GM12878 (cell line): ENCODE measurements at regions not wholly inside any gene's neighbourhood (a gene's known extent, or its start where the extent isn't known, plus 50 kb on each side); places are given as distances from the start of the nearest gene placed in this dataset.
"Not testable (repeated sequence)": the region's sequence is repeated elsewhere in the genome, so short reads cannot be mapped to it uniquely, and the experiment has no call there.

ENCODE experiments used
- ATAC-seq: fragments of 200-7000 bp; cut with Tn5 transposase; 3 replicates; pipeline ENCODE4 v1.9.1; 2020; ENCODE audit warnings: mild to moderate bottlenecking, moderate library complexity
- BruUV-seq: library from RNA; stranded (reverse); fragments of 400-500 nt; replicated peaks from 2 replicates; lab custom pipeline; 2021; lab: Mats Ljungman, UMichigan
- CTCF ChIA-PET: fragments of 300-600 bp; sonication (Branson Sonifier 250); formaldehyde crosslinking; extraction: SDS; loops from one replicate; lab custom pipeline; 2021; ENCODE audit warnings: inconsistent platforms; lab: Yijun Ruan, JAX
- POLR2A ChIA-PET: fragments of 350-600 bp; formaldehyde crosslinking; extraction: SDS; loops from one replicate; lab custom pipeline; 2021; ENCODE audit warnings: inconsistent platforms; lab: Charles Lee
- RAD21 ChIA-PET: fragments of 300-600 bp; sonication (Branson Sonifier 250); formaldehyde crosslinking; loops from one replicate; lab custom pipeline; 2023; ENCODE audit warnings: antibody characterized with exemption; ENCODE audit not compliant: unreplicated experiment; lab: Charles Lee
- SMC1A ChIA-PET: fragments of 300-600 bp; sonication (Branson Sonifier 250); formaldehyde crosslinking; loops from one replicate; lab custom pipeline; 2023; ENCODE audit not compliant: unreplicated experiment, uncharacterized antibody; lab: Charles Lee
- DNase-seq: peaks from one replicate; pipeline ENCODE4 v3.0.0-alpha.2; 2011; ENCODE audit warnings: low read depth, low spot score
- FAIRE-seq: peaks from 3 replicates; lab custom pipeline; 2011; peaks lifted over from hg19 to GRCh38; lab: Jason Lieb, UNC
- H2AFZ ChIP-seq: 2 replicates; pipeline ENCODE4 v1.6.0; 2011; ENCODE audit warnings: low read depth, low read length, control low read depth; ENCODE audit not compliant: control insufficient read depth
- H3K27ac ChIP-seq: 2 replicates; pipeline ENCODE4 v1.5.1; 2011; ENCODE audit warnings: control low read depth; ENCODE audit not compliant: control insufficient read depth, insufficient read depth
- H3K27me3 ChIP-seq, 2 experiments: replicated peaks in 1 of 2; 2 replicates each; pipeline versions ENCODE4 v1.6.0 to v1.6.1; 2011; ENCODE audit warnings: low read length in 1 of 2; ENCODE audit not compliant: control insufficient read depth in 2 of 2, insufficient read depth in 2 of 2
- H3K36me3 ChIP-seq, 2 experiments: 2 replicates each; pipeline ENCODE4 v1.5.1; 2011; ENCODE audit warnings: low read length in 1 of 2; ENCODE audit not compliant: control insufficient read depth in 2 of 2, insufficient read depth in 2 of 2
- H3K4me1 ChIP-seq: 2 replicates; pipeline ENCODE4 v1.6.1; 2011; ENCODE audit warnings: mild to moderate bottlenecking, low read length, moderate library complexity, mixed read lengths; ENCODE audit not compliant: control insufficient read depth, insufficient read depth
- H3K4me2 ChIP-seq: 2 replicates; pipeline ENCODE4 v1.6.0; 2011; ENCODE audit warnings: control low read depth; ENCODE audit not compliant: control insufficient read depth, insufficient read depth
- H3K4me3 ChIP-seq: fragments of 200-600 bp; sonication (generic); 2 replicates; pipeline ENCODE4 v1.5.1; 2016
- H3K79me2 ChIP-seq: 2 replicates; pipeline ENCODE4 v1.6.0; 2011; ENCODE audit warnings: low read length; ENCODE audit not compliant: control insufficient read depth, insufficient read depth
- H3K9ac ChIP-seq: 2 replicates; pipeline ENCODE4 v1.8.0; 2011; ENCODE audit warnings: low read length, control low read depth, mixed read lengths; ENCODE audit not compliant: control insufficient read depth, insufficient read depth
- H3K9me3 ChIP-seq: replicated peaks from 3 replicates; pipeline ENCODE4 v1.5.1; 2011; ENCODE audit warnings: mild to moderate bottlenecking, low read length; ENCODE audit not compliant: control insufficient read depth, insufficient read depth
- H4K20me1 ChIP-seq: 2 replicates; pipeline ENCODE4 v1.6.0; 2011; ENCODE audit not compliant: control insufficient read depth, insufficient read depth
- HDAC6 ChIP-seq: fragments of 200-600 bp; sonication (generic); IDR thresholded peaks from one replicate; pipeline ENCODE4 v1.8.0; 2017; ENCODE audit warnings: antibody characterized with exemption; ENCODE audit not compliant: unreplicated experiment
- KAT2A ChIP-seq: conservative IDR thresholded peaks from 2 replicates; pipeline ENCODE4 v1.6.1; 2011; ENCODE audit warnings: low read depth, low read length; ENCODE audit not compliant: control insufficient read depth
- PBX3 ChIP-seq: IDR thresholded peaks from 2 replicates; pipeline ENCODE4 v1.6.1; 2011; ENCODE audit warnings: mild to moderate bottlenecking, low read depth, low read length, moderate library complexity; ENCODE audit not compliant: insufficient replicate concordance
- RUNX3 ChIP-seq: IDR thresholded peaks from 2 replicates; pipeline ENCODE4 v1.6.1; 2012; ENCODE audit warnings: low read length, inconsistent platforms
- SPI1 ChIP-seq: IDR thresholded peaks from 2 replicates; pipeline ENCODE4 v1.6.1; 2011; ENCODE audit warnings: low read depth, mild to moderate bottlenecking, low read length, moderate library complexity, borderline replicate concordance; ENCODE audit not compliant: insufficient read depth
- TARDBP ChIP-seq: IDR thresholded peaks from 2 replicates; pipeline ENCODE4 v1.6.1; 2016; ENCODE audit warnings: borderline replicate concordance
- WRNIP1 ChIP-seq: IDR thresholded peaks from 2 replicates; pipeline ENCODE4 v1.6.1; 2011; ENCODE audit warnings: low read depth, low read length, improper control_type of control experiment, borderline replicate concordance
- WGBS: methylation state at CpG from one replicate; pipeline ENCODE4 v1.1.6; 2016; ENCODE audit warnings: low lambda C conversion rate; ENCODE audit not compliant: insufficient replicate concordance, insufficient coverage; ENCODE audit errors: missing lambda C conversion rate; 5-methylcytosine and 5-hydroxymethylcytosine counted together
- in situ Hi-C: fragments of 300-500 bp; cut with MboI; formaldehyde crosslinking; loops from 9 replicates; pipeline ENCODE4 v1.14.3; 2018; ENCODE audit warnings: mixed read lengths
- intact Hi-C: fragments of 100-400 bp; cut with micrococcal nuclease; formaldehyde crosslinking; loops from one replicate; pipeline ENCODE4 v1.14.2; 2022; ENCODE audit not compliant: unreplicated experiment

- no peaks in the 10 kb centered on the region for H3K79me2 ChIP-seq
- no peak for ATAC-seq
- H3K4me2 ChIP-seq: no peak overlapping the region
Measured at GRCh38 chr3:5717254-5717653, 529.7 kb downstream of the EDEM1 start.

DNA sequence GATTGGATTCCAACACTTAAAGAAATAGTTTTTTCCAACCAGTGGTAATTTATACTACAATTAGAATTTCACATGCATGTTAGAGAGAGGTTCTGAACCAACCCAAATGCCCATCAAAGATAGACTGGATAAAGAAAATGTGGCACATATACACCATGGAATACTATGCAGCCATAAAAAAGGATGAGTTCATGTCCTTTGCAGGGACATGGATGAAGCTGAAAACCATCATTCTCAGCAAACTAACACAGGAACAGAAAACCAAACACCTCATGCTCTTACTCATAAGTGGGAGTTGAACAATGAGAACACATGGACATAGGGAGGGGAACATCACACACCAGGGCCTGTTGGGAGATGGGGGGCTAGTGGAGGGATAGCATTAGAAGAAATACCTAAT is 532.2 kb downstream of the EDEM1 start:
- POLR2A ChIA-PET: not testable (repeated sequence)
- intact Hi-C loops: loop anchor here (10.0 kb wide), 1 partner anchor 495 kb away; no protein-coding TSS in a partner anchor

More at GRCh38 chr3:5717254-5717653, 529.7 kb downstream of the EDEM1 start:
- Histone ChIP-seq H3K4me1 (no peaks in the 10 kb centered on the region), H3K9me3 (no peaks in the 10 kb centered on the region), H3K9ac (no peak overlapping the region), H3K4me3 (no peak overlapping the region), H3K27me3 (no peaks in the 10 kb centered on the region), H3K27ac (no peak overlapping the region), H4K20me1 (no peaks in the 10 kb centered on the region), H3K36me3 (no peaks in the 10 kb centered on the region), H2AFZ (no peak overlapping the region)
- in situ Hi-C loops (no loop called here), intact Hi-C loops (no loop called here)
- RAD21 ChIA-PET: no interaction called here
- DNase-seq (no peak), FAIRE-seq (no peak)
- CTCF ChIA-PET: interaction anchor here (1.7 kb wide), 1 partner anchor 14 kb away, joined by 4 read pairs; no protein-coding TSS in a partner anchor
- POLR2A ChIA-PET: no interaction called here
- SMC1A ChIA-PET: interaction anchor here (1.2 to 1.6 kb wide), 3 partner anchors 9 to 20 kb away, joined by 3 to 4 read pairs (median 4); no protein-coding TSS in a partner anchor
- WGBS: 59% methylated on average over 1 of the region's 1 CpG
- BruUV-seq: no TSS peak
- TF ChIP-seq SPI1 (no peak), WRNIP1 (no peak), TARDBP (no peak), PBX3 (no peak), RUNX3 (no peak), KAT2A (no peak), HDAC6 (no peak)

More for the DNA sequence above, 532.2 kb downstream of the EDEM1 start:
- BruUV-seq, H3K36me3 ChIP-seq, ATAC-seq, H3K27ac ChIP-seq, FAIRE-seq, H3K4me3 ChIP-seq, H3K4me1 ChIP-seq, H3K79me2 ChIP-seq, SMC1A ChIA-PET, H3K9me3 ChIP-seq, CTCF ChIA-PET, H3K4me2 ChIP-seq, RAD21 ChIA-PET, DNase-seq, H4K20me1 ChIP-seq, H2AFZ ChIP-seq, H3K9ac ChIP-seq, H3K27me3 ChIP-seq, in situ Hi-C loops: not testable (repeated sequence)
